ENCODE measurements at regions not wholly inside any gene's neighbourhood (a gene's known extent, or its start where the extent isn't known, plus 50 kb on each side); places are given as distances from the start of the nearest gene placed in this dataset.

GRCh38 chr15:95998935-95999334 is 331.6 kb upstream of the NR2F2 start:
- intact Hi-C loops (cut with DNase I), result no loop called here
- no peak for ATAC-seq
- DNase-seq, result no peak

- DNase-seq, result no peak
Measured at GRCh38 chr15:96002890-96003859, 327.3 kb upstream of the NR2F2 start.

GRCh38 chr15:96005906-96006305 is 324.6 kb upstream of the NR2F2 start:
- intact Hi-C loops (cut with DNase I), result loop anchor here in 1 of 2 donors (10.0 kb wide), 1 partner anchor 61 kb away; no protein-coding TSS in a partner anchor
- ATAC-seq (no peak), DNase-seq (no peak)

More at GRCh38 chr15:96002890-96003859, 327.3 kb upstream of the NR2F2 start:
- no peak for ATAC-seq
- intact Hi-C loops (cut with DNase I), result loop anchor here in 1 of 2 donors (10.0 kb wide), 1 partner anchor 58 kb away; no protein-coding TSS in a partner anchor

- no peak for ATAC-seq
- intact Hi-C loops (cut with DNase I), result no loop called here
- no peak for DNase-seq
Measured at GRCh38 chr15:96011136-96011535, 319.4 kb upstream of the NR2F2 start.

GRCh38 chr15:96014939-96015338 is 315.6 kb upstream of the NR2F2 start:
- ATAC-seq, result no peak
- intact Hi-C loops (cut with DNase I), result no loop called here
- no peak for DNase-seq

- ATAC-seq (no peak), DNase-seq (no peak)
- intact Hi-C loops (cut with DNase I), result no loop called here
Measured at GRCh38 chr15:96019114-96019513, 311.4 kb upstream of the NR2F2 start.

- no peak for ATAC-seq
- intact Hi-C loops (cut with DNase I), result no loop called here
- no peak for DNase-seq
Measured at GRCh38 chr15:96020133-96020532, 310.4 kb upstream of the NR2F2 start.

GRCh38 chr15:96020797-96021196 is 309.7 kb upstream of the NR2F2 start:
- DNase-seq (no peak), ATAC-seq (no peak)
- intact Hi-C loops (cut with DNase I), result no loop called here

GRCh38 chr15:96023081-96023480 is 307.4 kb upstream of the NR2F2 start:
- no peak for ATAC-seq
- DNase-seq, result no peak
- intact Hi-C loops (cut with DNase I), result no loop called here

- ATAC-seq, result no peak
- intact Hi-C loops (cut with DNase I), result no loop called here
- no peak for DNase-seq
Measured at GRCh38 chr15:96027501-96027900, 303.0 kb upstream of the NR2F2 start.

GRCh38 chr15:96028620-96029019 is 301.9 kb upstream of the NR2F2 start:
- DNase-seq, result no peak
- intact Hi-C loops (cut with DNase I), result no loop called here
- ATAC-seq, result no peak

- intact Hi-C loops (cut with DNase I), result no loop called here
Measured at GRCh38 chr15:96029172-96029571, 301.3 kb upstream of the NR2F2 start.

GRCh38 chr15:96031426-96032110 is 298.9 kb upstream of the NR2F2 start:
- no peak for DNase-seq
- no peak for ATAC-seq
- intact Hi-C loops (cut with DNase I), result no loop called here

More at GRCh38 chr15:96029172-96029571, 301.3 kb upstream of the NR2F2 start:
- no peak for ATAC-seq
- no peak for DNase-seq

GRCh38 chr15:96035091-96035490 is 295.4 kb upstream of the NR2F2 start:
- intact Hi-C loops (cut with DNase I), result no loop called here
- ATAC-seq (peak in 1 of 2 donors; percentile 50), DNase-seq (no peak)

GRCh38 chr15:96035635-96036034 is 294.9 kb upstream of the NR2F2 start:
- intact Hi-C loops (cut with DNase I), result no loop called here
- DNase-seq, result no peak
- no peak for ATAC-seq

- ATAC-seq, result no peak
- intact Hi-C loops (cut with DNase I), result no loop called here
- no peak for DNase-seq
Measured at GRCh38 chr15:96037584-96037983, 292.9 kb upstream of the NR2F2 start.

GRCh38 chr15:96038131-96038530 is 292.4 kb upstream of the NR2F2 start:
- DNase-seq (no peak), ATAC-seq (no peak)
- intact Hi-C loops (cut with DNase I), result no loop called here

- ATAC-seq (no peak), DNase-seq (no peak)
- intact Hi-C loops (cut with DNase I), result no loop called here
Measured at GRCh38 chr15:96038650-96039049, 291.9 kb upstream of the NR2F2 start.

GRCh38 chr15:96041982-96042733 is 288.3 kb upstream of the NR2F2 start:
- intact Hi-C loops (cut with DNase I), result loop anchor here in 1 of 2 donors (10.0 kb wide), 1 partner anchor 217 kb away; no protein-coding TSS in a partner anchor
- ATAC-seq (no peak), DNase-seq (no peak)

Measured in left cardiac atrium (tissue), 4 donors.